Stimulated activated CD4-positive, alpha-beta T cell treated with anti-CD3 and anti-CD28 coated beads, Interleukin-2, amount 100 ng/mL, for 48 hours (primary cell): ENCODE measurements at regions not wholly inside any gene's neighbourhood (a gene's known extent, or its start where the extent isn't known, plus 50 kb on each side); places are given as distances from the start of the nearest gene placed in this dataset.

Experiments used
- DNase-seq, 2 donors: peaks; one replicate each; pipeline ENCODE4 v3.0.0-alpha.2; 2020

DNA sequence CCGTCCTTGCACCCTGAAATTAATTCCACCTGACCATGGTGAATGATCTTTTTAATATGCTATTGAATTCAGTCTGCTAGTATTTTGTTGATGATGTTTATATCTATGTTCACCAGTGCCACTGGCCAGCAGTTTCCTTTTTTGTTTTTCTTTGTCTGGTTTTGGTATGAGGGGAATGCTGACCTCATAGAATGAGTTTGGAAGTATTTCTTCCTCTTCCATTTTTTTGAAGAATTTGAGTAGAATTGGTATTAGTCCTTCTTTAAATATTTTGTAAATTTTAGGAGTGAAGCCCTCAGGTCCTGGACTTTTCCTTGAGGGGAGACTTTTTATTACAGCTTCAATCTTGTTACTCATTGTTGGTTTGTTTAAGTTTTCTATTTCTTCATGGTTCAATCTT lies 231.6 kb downstream of the MRPL39 start:
- DNase-seq, result no peak

DNA sequence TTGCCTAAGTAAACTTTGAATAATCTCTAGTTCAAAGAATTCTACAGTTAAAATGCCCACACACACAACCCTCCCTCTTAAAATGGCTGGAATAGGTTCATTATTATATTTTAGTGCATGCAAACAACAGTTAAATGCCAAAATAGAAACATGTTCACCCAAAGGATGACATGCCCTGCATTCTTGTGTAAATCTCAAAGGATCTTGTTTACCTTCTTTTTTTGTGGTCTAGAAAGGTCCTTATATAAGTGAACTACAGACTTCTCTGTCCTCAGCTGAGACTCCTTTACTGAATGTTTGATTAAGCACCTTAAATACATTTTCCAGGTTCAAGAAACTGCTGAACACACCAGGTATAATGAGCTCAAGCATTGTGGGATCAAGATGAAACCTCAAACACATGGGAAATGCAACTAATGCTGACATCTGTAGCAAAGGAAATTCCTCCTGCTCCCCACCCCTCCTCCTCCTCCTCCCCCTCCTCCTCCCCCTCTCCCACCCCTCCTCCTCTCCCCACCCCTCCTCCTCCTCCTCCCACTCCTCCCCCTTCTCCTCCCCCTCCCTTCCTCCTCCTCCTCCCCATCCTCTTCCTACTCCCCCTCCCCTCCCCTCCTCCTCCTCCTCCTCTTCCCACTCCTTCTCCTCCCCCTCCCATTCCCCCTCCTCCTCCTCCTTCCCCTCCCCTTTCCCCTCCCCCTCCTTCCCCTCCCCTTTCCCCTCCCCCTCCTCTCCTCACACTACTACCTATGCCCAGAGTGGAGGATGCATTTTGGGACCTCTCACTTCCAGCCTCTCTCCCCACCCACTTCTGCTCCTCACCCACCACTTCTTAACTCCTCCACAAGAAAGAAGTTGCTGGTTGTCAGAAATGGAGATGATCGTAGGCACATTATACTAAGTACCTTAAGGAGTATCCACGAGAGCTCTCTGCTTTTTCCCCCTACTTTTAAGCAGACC lies 233.9 kb downstream of the MRPL39 start:
- no peak for DNase-seq

DNA sequence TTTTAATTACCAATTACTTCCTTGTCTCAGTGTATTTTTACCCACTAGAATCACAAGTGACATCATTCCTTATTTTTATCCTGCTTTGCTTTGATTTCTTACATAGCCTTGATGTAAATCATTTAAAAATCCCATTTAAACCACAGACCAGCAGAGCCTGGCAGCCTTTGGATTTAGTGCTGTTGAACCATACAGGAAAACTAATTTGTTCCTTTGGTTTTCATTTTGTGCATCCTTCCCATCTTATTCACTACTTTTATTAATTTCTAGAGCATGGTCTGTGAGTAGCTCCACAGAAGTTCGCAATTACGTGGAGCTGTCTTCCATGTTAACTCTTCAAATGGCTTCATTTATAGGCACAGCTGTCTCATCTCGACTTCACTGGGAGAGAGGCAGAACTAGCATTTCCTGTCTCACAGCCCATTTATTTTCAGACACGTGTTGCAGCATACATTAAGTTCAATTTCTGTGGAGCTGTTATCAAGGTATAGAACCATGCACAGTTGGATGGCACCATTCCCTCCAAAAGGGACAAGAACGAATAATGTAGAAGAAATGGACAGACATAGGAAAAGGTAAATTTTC lies 235.3 kb downstream of the MRPL39 start:
- DNase-seq, result no peak

- DNase-seq, result peak in 1 of 2 donors; percentile 17
Measured at GRCh38 chr21:25370311-25370744, 237.0 kb downstream of the MRPL39 start.

DNA sequence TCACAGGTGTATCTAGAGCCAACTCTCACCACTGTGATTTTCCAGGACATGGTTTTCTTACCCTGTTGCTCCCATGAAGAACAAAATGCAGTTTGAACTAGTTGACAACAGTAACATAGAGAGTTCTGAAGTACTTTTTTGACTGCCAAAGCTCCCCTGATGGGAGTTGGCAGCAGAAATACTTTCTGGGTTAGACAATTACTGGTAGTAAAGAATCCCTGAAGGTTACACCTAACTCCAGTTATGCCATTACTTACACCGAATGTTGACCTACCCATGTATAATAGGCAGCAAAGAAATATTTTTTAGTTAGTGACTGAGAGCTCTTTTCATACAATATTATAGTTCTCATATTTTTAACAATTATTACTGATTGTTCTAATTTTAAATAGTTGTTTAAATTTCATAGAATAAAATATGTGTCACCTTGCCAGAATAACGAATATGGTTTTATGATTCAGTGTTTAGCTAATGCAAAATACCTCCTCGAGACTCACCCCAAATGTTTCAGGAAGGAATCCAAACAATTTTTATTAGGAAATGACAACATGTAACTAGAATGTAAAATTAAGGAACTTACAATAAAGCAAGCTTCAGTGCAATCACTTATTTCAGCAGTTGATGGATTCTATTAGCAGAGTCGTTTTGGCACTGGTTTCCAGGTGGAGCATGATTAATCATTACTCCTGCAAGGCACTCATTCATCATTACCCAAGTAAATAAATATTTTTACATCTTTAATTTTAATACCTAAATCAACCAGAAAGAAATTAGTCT lies 237.6 kb downstream of the MRPL39 start:
- DNase-seq, result no peak

GRCh38 chr21:25368531-25368930 lies 238.8 kb downstream of the MRPL39 start:
- DNase-seq, result no peak

DNA sequence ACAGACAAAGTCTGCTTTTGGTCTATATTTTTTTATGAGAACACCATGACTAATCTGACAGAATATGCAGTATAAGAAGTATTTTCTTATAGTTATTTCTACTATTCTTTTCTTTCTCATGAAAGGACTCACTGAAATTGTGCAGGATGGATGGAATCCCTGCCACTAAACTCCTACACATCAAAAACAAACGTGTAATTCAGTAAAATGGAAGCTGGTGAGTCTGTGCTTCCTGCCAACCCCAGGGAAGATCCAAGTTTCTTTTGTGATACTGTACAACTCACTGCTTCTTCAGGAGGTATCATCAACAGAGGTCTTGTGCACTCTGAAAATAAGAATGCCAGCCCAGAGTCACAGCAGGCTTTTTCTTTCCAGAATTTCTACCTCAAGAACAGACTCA lies 241.2 kb downstream of the MRPL39 start:
- DNase-seq, result no peak

DNA sequence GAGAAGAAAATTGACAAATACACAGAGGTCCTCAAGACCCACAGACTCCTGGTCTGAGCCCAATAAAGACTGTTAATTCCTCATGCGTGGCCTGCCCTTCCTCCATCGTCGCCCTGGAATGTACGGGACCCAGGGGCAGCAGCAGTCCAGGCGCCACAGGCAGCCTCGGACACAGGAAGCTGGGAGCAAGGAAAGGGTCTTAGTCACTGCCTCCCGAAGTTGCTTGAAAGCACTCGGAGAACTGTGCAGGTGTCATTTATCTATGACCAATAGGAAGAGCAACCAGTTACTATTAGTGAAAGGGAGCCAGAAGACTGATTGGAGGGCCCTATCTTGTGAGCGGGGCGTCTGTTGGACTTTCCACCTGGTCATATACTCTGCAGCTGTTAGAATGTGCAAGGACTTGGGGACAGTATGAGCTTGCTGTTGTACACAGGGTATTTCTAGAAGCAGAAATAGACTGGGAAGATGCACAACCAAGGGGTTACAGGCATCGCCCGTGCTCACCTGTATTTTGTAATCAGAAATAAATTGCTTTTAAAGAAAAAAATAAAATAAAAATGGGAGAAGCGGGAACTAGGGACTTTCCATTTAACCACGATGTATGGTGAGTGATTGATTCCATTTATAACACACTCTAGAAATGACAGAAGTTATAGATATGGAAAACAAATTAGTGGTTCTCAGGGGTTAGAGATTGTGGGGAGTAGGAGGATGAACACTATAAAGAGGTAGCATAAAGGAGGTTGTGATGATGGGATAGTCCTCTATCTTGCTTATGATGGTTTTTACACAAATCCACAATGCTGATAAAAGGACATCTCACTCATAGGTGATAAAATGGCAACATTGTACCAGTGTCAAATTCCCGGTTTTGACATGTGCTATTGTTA lies 244.7 kb downstream of the MRPL39 start:
- no peak for DNase-seq

GRCh38 chr21:25361765-25362164 lies 245.5 kb downstream of the MRPL39 start:
- DNase-seq, result no peak

- DNase-seq, result no peak
Measured at GRCh38 chr21:25361097-25361496, 246.2 kb downstream of the MRPL39 start.

DNA sequence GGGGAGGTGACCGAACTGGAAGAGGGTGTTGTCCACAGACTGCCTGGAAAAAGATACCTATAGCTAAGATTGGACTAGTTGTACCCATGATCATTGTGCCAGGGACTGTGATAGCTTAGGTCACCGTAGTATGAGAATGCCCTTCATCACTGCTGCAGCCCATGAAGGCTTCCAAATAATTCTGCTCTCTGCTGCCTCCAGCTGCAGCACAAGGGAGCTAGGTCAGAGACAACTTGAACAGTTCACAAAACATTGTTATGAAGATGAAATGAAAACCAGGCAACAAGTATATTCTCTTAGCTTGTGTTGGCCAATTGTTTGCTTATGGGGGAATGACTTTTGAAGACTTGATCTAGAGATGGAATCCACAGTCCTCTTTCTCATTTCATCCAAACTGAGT lies 246.7 kb downstream of the MRPL39 start:
- no peak for DNase-seq

DNA sequence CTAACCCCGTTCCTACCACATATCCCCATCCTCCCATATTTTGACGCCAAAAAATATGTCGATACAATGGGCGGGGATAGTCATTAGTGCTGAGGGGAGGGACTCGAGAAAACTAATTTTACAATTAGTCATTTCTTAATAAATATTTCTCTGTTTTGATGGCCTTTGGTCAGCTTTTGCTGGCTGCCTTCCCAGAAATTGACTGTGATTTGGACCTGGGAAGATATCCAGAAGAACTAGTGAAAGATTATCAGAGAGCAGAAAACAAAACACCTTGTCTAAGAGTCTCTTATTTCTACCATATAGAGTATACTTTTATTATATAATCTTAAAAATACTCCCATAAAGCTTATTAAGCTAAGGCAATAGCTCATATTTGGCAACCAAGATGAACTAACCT lies 247.6 kb downstream of the MRPL39 start:
- no peak for DNase-seq

DNA sequence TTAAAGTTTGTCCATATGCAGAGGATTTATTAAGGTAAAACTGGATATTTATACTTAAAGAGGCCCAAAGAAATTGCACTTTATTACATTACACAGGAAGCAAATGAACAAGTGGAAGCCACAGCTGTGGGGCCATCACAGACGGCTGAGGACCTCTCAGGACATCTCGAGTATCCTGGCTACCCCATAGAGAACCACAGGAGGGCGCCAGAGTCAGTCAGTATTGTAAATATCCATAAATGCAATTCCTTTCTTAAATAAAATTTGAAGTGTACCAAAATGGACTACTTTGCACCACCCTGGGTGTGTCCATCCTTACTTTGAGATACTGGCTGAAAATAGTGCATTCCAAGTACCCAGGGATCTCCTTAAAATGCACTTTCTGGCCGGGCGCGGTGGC lies 257.2 kb downstream of the MRPL39 start:
- DNase-seq, result peak; percentile 43 to 48

GRCh38 chr21:25343774-25344545 lies 263.3 kb downstream of the MRPL39 start:
- DNase-seq, result no peak

DNA sequence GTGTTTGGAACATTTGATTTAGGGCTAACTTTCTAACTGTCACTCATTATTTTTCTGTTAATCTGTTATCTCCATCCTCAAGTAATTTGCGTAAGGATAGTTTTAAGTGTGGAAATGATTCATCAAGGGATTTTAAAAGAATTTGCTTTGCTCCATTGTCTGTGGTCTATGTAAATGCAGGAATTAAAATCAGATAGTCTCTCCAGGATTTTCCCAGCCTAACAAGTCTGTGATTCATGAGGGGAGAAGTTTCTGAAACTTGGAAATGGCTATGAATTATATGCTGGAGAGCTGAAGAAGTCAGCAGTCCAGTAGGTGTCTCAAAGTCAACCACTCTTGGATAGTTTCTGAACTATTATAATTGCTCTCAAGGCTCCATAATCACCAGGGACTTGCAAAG lies 264.5 kb downstream of the MRPL39 start:
- DNase-seq, result no peak

- DNase-seq, result no peak
Measured at GRCh38 chr21:25341981-25342380, 265.3 kb downstream of the MRPL39 start.

DNA sequence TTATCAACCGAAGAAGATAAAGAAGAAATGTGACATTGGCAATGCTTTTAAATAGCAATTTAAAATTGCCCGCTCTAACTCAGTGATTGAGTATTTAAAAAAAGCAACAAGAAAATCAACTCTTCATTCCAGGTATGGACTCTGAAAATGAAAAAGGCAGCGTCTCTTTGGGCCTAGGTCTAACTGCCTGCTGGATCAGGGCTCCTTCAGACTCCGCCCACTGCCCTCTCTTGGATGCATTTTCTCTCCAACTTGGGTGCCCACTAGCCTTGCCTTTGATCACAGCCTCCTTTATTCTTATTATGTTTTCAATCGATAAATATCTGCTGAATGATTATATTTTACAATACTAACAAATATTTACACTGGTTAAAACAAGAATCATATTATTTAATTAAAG lies 268.9 kb downstream of the MRPL39 start:
- DNase-seq, result no peak

DNA sequence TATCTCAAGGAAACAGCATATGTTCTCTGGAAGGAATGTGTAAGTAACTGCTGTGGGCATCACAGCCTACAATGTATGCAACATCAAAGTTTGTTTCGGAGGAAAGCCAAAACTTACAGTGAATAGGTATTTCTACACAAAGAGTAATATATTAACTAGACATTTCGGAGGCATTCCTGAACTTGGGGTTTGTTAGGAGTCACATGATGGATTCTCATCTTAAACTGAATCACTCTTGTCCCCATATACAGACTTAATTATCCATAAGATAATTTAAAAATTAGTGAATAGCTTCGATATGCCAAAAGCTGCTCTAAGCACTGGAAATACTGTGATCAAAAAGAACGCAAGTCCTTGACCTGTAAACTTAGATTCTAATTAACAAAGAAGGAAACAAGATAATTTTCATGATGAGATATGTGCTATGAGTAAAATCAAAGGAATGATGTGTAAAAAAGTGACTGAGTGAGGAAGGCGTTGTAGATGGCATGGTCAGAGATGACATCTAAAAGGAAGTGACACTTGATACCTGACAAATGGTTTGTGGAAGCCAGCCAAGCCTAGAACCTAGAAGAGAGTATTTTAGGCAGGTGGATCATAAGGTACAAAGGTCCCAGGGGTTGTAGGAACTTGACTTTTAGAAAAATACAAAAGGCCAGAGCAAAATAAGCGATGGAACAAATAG lies 273.1 kb downstream of the MRPL39 start:
- no peak for DNase-seq

GRCh38 chr21:25331286-25331685 lies 276.0 kb downstream of the MRPL39 start:
- no peak for DNase-seq

DNA sequence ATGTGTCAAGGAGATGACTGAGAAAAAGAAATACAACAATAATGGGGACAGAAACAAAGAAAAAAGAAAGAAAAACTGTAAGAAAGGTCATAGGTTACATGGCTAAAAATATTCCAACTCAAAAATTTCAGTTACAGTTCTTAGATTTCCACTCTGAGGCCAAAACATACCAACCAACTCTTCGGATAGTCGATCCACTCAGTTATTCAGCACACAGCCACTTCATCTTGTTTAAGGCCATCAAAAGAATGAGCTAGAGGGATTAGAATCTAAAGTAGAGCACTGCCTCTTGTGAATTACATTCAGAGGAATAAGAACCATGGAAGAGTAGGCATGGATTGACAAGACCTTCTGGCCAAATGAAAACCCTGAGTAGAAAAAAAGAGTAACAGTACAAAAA lies 277.0 kb downstream of the MRPL39 start:
- no peak for DNase-seq

GRCh38 chr21:25329227-25329825 lies 278.0 kb downstream of the MRPL39 start:
- no peak for DNase-seq
